ENCODE measurements at regions not wholly inside any gene's neighbourhood (a gene's known extent, or its start where the extent isn't known, plus 50 kb on each side); places are given as distances from the start of the nearest gene placed in this dataset.

DNA sequence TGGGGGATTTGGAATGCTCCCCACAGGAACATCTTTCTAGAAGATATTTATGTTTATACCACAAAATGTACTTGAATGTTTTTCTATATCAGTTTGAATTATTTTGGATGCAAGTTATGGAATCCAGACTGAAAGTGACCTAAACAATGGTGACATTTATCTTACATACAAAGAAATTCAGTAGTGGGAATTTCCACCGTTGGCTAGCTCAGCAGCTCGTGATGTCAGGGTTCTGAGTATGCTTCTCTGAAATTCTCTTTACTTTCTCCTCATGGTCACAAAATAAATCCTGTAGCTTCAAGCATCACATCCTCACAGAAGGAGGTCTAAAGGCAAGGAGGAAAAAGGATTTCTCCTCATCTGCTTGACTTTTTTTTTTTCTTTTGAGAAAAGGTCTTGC, 105.3 kb downstream of the AKAIN1 start:
- DNase-seq = no peak

DNA sequence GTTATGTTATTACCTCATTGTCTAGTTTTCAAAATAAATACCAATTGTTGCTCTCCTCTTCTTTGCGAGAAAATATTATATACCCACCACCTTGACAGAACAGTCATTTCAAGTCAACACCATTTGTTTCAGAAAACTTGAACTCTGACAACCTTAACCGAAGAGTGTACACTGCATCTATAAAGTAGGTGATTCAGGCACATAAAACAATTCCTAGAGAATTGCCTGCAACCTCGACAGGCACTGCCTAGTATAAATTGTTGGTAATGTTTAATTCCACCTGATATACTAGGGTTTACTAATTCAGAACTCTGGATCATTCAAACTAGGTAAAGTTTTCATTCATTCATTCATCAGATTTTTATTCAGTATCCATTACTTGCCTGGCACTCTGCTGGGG, 121.8 kb downstream of the AKAIN1 start:
- no peak for DNase-seq

DNA sequence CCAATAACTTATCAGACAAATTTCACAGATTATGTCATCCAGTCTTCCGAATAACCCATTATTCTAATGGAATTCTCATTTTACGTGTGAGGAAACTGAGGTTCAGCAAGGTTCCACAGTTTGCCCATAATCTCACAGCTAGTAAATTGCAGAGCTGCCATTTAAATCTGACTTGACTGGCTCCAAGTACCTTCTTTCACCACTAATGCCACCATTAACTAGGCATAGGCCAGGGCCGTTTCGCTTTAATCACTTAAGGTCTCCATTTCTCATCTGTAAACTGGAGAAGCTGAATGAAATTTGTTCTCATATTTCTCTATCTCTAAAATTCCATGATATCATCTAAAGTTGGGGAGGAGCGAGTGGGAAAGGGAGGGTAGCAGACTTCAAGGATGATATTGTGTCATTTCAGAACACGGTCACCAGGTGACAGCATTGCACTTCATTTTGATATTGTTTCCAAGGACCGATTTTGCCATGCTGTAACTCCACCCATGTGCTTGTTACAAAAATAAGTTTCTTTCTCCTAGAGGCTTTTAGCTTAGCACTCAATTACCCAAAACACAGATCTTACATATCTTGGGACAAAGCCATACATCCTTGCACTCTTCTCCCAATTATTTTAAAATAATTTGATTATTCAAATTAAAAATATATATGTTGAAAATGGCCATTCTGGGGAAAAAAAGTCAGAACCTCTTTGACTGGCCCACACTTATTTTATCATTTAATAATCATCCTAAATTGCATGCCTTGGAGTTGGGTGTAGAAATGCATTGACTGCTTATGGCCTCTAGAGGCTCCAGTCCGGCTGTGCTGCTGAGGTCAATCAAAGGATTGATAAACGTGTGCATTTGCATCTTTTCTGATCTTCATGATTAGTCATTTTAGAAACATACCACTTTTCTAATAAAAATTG, 123.8 kb downstream of the AKAIN1 start:
- DNase-seq = peak; percentile 8

DNA sequence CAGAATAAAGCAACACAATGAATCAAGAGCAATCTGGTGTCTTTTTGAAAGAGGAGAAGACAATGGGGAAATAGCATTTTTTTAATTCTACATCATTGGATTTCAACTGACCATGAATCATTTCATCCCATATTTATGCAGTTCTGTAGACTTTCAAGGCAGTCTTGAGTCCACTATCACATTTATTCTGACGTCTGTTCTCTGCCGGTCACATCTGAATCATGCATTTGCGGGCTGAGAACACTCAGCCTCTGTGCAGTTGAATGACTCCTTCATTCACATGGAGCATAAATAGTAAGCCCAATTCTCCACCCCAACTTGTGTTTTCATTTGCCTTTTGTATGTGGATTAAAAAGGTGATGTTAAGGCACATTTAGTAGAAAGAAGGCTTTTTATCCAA, 128.2 kb downstream of the AKAIN1 start:
- DNase-seq = no peak

DNA sequence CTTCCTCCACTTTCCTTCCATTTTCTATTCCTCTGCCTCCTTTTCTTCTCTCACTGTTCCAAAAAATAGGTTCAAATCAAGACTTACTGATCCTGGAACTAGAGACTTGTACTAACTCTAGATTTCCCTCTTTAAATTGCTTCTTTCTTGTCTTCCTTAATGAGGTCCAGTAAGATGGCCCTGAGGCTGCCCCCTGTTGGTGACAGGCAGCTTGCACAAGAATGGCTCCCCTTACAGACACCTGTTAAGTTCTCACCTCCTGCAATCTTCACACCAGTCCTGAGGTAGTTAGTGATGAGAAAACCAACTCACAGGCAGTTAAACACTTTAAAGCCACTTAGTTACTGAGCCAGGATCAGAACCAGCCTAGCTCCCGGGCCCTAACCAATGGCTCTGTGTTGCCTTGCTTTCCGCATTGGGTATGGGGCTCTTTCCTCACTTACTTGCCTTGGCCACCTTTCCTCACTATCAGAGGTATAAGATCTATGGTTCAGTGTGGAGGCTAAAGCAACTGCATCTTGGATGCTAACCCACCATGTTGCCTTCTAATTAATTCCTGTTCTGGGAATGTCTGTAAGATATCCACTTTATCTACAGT, 130.6 kb downstream of the AKAIN1 start:
- no peak for DNase-seq

DNA sequence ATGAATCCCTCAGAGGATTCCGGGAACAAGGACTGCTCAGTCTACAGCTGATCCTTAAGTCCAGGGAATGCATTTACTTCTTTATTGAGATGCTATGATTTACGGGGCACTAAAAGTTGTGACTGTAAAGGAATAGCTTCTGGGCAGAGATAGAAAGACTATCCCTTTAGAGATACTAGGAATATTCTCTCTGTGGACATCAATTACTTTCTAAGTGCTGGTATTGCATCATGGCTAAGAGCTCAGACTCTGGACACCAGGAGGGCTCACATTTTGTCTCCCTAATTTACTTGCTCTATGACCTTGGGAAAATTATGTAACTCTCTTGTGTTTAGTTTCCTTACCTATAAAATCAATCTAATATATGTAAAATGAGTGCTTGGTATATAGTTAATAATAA, 131.4 kb downstream of the AKAIN1 start:
- DNase-seq = no peak

DNA sequence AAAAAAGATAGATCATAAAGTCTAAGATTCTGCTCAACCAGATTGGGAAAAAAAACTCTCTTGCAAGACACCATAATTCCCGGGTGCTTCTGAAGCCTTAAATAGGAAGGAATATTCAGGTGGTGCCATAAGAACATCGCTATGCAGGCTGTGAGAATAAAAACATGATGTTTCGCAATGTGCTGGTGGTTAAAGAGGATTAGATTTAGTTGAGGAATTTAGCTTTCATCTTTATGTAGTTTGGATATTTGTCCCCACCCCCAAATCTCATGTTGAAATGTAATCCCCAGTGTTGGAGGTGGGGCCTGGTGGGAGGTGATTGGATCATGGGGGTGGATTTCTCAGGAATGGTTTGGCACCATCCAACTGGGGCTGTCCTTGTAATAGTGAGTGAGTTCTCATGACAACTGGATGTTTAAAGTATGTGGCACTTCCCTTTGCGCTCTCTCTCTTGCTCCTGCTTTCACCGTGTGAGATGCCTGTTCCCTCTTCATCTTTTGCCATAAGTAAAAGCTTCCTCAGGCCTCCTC, 132.2 kb downstream of the AKAIN1 start:
- no peak for DNase-seq

DNA sequence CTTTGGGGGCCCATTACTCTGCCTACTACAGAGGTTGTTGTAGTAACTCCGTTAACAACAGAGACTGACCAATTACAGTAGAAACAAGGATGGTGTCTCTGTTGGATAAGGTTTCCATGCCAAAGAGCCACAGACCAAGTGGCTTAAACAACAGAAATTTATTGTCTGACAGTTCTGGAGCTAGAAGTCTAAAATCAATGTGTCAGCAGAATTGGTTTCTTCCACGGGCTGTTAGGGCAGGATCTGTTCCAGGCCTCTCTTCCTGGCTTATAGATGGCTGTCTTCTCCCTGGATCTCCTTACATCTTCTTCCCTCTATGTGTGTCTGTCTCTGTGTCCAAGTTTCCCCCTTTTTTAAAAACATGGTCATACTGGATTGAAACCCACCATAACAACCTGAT, 135.3 kb downstream of the AKAIN1 start:
- no peak for DNase-seq

DNA sequence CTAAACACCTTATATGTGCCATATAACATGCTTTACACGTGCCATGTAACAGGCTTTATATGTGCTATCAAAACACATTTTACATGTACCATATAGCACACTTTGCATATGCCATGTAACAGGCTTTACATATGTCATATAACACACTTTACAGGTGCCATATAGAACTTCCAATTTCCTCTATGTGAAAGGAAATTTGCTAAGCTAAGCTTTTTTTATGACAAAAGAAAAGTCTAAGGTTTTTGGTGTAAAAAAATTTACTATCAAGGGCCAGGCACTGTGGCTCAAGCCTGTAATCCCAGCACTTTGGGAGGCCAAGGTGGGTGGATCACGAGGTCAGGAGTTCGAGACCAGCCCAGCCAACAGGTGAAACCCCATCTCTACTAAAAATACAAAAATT, 136.5 kb downstream of the AKAIN1 start:
- DNase-seq = no peak

DNA sequence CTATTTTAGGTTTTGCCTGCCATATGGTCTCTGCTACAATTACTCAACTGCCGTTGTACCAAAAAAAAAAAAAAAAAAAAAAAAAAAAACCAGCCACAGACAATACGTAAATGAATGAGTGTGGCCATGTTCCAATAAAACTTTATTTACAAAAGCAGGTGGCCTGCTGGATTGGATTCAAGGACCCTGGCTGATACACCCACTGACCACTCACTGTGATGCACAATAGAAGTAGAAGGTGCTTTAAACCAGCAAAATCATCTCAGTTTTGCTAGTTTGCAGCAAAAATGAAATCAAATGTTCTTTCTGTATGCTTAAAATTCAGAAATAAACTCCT, 137.4 kb downstream of the AKAIN1 start:
- DNase-seq = no peak

DNA sequence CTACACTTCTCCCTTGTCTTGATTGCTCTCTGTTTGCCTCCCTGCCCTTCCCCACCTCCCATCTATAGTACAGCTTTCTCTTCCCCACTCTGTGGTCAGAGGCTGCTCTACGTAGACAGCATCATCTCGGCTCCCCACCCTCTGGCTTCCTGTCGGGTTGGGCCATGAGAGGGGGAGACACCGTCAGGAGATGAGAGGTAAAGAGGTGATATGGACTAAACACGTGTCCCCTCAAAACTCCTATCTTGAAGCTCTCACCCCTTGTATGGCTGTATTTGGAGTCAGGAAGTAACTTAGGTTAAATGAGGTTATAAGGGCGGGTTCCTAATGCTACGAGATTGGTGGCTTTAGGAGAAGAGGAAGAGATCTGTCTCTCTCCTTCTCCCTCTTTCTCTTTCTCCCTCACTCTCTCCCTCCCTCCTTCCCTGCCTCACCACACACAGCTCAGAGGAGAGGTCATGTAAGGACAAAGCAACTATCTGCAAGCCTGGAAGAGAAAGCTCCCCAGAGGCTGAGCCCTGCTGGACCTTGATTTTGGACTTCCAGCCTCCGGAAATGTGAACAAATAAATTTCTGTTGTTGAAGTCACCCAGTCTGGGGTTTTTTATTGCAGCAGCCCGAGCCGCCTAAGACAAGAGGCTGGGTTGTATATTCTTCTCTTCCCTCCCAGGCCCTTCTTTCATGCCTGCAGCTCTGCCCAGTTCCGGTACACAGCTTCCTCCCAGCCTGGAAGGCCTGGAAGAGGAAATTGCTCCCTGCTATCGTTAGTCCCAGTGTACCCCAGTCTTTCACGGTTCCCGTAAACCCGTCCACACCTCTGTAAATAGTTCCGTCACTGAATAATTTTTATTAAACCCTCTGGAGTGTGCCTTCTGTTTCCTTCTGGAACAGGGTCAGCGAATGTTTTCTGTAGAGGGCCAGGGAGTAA, 138.0 kb downstream of the AKAIN1 start:
- peak; percentile 8 for DNase-seq

DNA sequence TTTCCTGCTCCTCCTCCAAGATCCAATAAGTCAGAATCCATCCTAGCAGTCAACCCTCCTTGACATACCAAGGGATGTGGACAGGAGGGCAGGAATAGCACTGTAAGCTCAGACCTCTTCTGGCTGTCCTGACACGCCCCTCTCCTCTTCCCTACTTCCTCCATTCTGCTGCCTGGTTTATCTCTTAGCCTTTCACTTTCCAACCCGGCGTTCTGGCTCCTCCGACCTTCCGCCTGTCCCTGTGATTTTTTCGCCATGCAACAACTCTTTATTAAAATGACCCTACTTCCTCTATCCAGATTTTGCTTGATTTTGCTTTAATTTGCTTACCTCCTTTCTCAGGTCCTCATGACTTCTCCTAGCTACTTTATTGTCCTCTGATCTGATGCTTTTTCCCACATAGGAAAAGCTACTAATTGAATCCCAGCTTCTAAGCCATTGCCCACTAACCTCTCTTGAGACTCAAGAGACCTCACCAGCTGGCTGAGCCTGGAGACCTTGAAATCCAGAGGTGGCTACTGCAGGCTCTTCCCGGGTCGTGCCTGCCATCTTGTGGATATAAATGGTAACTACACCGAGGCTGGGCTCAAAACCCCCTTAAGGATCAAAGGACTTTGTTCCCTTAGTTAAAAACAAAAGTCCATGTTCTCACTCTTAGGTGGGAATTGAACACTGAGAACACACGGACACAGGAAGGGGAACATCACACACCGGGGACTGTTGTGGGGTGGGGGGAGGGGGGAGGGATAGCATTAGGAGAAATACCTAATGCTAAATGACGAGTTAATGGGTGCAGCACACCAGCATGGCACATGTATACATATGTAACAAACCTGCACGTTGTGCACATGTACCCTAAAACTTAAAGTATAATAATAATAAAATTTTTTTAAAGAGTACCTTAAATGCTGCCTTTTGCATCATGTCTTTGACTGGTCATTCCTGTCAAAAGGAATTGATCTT, 139.4 kb downstream of the AKAIN1 start:
- peak; percentile 31 for DNase-seq

DNA sequence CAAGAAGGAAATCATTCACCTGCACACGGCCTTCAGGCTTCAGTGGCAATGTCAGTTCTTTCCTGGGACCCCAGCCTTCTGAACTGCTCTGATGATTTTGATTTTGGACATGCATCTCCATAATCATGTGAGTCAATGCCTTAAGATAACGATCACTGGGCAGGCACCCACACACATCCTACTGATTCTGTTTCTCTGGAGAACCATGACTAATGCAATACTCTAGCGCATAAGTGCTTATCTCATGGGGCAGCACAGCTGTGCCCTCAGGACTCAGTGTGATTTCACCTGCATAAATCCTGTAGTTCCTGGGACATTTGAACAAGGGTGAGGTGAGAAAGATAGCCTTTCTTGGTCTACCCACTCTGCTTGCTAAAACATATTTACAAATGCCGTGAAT, 144.6 kb downstream of the AKAIN1 start:
- DNase-seq = no peak

DNA sequence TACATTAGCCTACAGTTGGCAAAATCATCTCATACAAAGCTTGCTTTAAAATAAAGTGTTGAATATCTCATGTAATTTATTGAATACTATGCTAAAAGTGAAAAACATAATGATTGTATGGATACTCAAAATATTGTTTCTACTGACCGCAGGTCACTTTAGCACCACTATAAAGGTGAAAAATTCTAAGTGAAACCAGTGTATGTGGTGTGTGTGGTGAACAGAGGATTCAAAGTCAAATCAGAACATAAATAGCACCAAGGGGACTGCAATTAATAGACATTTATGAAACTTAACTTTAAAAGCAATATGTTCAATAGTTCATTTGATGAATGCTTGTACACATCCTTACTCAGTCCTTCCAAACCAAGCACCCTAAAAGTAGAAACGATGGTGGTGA, 145.8 kb downstream of the AKAIN1 start:
- DNase-seq = no peak

DNA sequence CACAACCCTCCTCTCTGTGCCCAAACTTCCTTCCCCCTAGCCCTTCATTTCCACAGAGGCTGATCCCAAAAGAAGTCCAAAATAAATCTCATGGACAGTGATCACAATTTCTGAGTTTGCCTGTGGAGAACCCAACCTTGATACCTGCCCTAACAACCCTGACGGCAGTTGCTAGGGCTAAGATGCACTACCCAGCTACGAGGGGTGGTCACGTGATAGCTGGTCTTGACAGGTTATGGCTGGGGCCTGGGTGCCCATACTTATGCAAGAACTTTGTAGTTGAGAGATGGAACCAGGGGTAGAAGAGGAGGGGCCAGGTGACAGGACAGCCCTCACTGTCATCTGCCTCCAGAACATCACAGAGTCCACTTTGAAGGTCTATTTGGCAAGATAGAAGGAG, 147.9 kb downstream of the AKAIN1 start:
- DNase-seq = no peak

DNA sequence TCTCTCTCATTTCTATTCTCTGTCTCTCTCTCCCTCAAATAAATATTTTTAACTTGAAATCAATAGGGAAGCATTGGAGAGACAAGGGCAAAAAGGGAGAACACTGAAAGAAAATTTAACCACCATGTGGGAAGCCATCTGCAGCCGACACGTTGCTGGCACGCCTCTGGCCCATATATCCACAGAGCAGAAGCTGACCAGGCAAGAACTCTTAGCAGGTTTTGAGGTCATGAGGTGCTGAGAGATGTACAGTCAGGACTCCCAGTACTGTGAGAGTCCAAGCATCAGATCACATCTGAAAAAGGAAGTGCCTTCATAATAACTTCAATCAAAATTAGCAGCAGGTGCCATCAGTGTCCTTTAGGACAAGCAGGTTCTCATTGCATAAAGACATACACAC, 156.6 kb downstream of the AKAIN1 start:
- DNase-seq = no peak

DNA sequence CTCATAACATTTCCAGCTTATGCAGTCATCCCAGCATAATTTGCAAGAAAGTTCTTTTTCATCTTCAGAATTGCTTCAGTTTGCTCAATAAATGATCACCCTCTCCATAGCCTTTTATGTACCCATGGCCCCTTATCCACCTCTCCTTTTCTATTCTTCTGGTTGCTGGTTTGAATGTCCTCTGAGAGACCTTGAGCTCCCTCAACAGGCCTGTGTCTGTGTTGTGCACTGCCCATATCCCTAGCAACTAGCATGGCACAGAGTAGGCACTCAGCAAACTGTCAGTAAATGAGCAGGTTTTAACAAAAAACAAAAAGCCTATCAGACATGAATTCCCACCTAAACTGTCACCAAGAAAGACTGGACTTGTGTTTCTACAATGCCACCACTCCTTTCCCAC, 160.5 kb downstream of the AKAIN1 start:
- no peak for DNase-seq

DNA sequence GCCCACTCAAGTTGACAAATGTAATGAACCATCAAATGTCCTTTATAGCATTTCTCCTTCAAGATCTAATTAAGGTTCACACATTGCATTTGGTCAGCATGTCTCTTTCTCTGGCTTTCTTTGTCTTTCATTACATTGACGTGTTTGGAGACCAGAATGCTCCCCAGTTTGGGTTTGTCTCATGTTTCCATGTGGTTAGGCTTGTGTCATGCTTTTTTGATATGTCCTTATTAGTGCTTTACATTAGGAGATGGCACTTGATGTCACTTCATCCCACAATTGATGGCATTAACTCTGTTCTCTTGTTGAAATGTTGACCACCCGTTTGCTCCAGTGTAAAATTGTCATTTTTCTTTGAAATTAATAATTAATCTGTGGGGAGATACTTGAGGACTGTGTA, 165.8 kb downstream of the AKAIN1 start:
- no peak for DNase-seq

DNA sequence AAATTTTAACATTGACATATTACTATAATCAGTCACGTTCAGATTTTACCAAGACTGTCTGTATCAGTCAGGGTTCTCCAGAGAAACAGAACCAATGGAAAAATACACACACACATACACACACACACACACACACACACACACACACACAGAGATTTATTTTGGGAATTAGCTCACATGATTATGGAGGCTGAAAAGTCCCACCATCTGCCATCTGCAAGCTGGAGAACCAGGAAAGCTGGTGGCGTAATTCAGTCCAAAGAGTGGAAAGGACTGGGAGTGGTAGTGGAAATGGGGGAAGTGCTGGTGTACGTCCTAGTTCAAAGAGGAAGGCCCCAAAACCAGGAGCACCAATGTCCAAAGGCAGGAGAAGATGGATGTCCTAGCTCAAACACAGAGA, 166.4 kb downstream of the AKAIN1 start:
- DNase-seq = no peak

DNA sequence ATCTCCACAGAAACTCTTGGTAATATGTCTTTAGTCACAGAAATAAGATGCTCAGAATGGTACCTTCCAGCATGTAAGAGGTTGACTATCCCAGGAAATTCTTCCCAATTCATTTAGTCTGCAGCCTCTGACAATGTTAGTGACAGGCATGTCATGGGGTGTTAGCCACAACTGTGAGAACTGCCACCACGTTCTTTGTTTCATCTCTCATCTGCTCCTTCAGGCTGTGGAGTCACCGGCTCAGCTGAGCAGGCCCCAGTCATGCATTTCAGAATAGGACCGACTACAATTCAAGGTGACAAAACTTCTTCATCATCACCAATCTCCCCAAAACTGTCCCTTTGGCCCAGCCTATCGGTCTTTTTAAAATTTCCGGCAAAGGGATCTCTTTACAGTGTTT, 167.5 kb downstream of the AKAIN1 start:
- DNase-seq = no peak

DNA sequence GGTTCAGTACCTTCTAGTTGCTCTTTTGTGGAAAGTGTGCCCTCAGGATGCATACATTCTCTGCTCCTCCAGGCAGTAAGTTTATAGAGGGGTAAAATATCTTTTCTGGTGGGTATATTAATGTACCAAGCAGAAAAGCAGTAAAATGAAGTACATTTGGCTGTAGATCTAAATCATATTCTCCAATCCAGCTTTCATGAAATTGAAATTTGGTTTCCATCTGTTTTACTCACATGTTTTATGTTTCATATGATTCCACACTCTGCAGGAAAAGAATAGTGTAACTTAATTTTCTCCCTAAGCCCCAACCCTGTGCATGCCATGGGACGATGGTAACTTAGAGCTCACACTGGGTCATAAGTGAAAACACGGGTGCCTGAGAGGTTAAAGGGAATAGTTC, 172.3 kb downstream of the AKAIN1 start:
- DNase-seq = no peak

DNA sequence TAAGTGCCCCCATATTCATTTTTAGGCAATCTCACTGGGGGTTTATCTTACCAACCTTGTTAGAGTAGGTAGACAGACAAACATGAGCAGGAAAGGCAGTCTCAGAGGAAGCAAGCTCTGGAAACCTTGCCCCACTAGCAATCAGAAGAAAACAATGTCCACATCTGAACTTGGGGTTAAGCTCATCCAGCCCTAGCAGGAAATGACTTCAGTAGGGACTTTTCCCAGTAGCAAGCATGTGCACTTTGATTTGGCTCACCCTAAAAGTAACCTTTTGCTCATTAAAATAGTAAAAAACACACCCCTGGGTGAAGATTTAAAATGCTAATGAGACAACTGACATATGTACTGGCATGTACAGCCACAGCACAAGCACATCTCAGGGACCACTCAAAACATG, 175.5 kb downstream of the AKAIN1 start:
- DNase-seq = no peak
